ENCODE measurements at regions not wholly inside any gene's neighbourhood (a gene's known extent, or its start where the extent isn't known, plus 50 kb on each side); places are given as distances from the start of the nearest gene placed in this dataset.
A peak's percentile ranks its signal among the peaks of the same experiment; 100 is the strongest.

- H3K27me3 ChIP-seq = no peaks in the 10 kb centered on the region
- TF ChIP-seq POLR2A (IDR thresholded peaks at IDR 0.05) = no peak
- TF ChIP-seq CTCF (IDR thresholded peaks at IDR 0.05) = no peak
- DNase-seq = peak; percentile 25
- 44 to 53% methylated on average over 7 to 8 of the region's 8 CpGs for WGBS, 2 donors
- H3K36me3 ChIP-seq (ENCODE audit: low read depth, missing control alignments) = no peaks in the 10 kb centered on the region
- no peaks in the 10 kb centered on the region for H3K4me1 ChIP-seq
- H3K27ac ChIP-seq = no peak overlapping the region
- intact Hi-C loops (cut with DNase I; ENCODE audit: low total_unique reads) = no loop called here
- H3K9me3 ChIP-seq = no peaks in the 10 kb centered on the region
- H3K4me3 ChIP-seq = no peak overlapping the region
These were observed 96.8 kb downstream of the OR2K2 start for GRCh38 chr9:111232997-111233790.

GRCh38 chr9:111231801-111232580 lies 98.0 kb downstream of the OR2K2 start:
- Histone ChIP-seq H3K27me3 (no peaks in the 10 kb centered on the region), H3K4me1 (no peaks in the 10 kb centered on the region), H3K9me3 (no peaks in the 10 kb centered on the region), H3K4me3 (no peak overlapping the region), H3K27ac (no peak overlapping the region), H3K36me3 (ENCODE audit: low read depth, missing control alignments) (no peaks in the 10 kb centered on the region)
- WGBS, 2 donors = 79 to 80% methylated on average over 3 of the region's 3 CpGs
- no peak for TF ChIP-seq CTCF (IDR thresholded peaks at IDR 0.05)
- TF ChIP-seq POLR2A (IDR thresholded peaks at IDR 0.05) = no peak
- DNase-seq = no peak
- intact Hi-C loops (cut with DNase I; ENCODE audit: low total_unique reads) = no loop called here

- WGBS, 2 donors = 88 to 94% methylated on average over 1 of the region's 1 CpG
- no peak for DNase-seq
- Histone ChIP-seq H3K27ac (no peak overlapping the region), H3K27me3 (no peaks in the 10 kb centered on the region), H3K4me3 (no peak overlapping the region), H3K4me1 (no peaks in the 10 kb centered on the region), H3K36me3 (ENCODE audit: low read depth, missing control alignments) (no peaks in the 10 kb centered on the region), H3K9me3 (no peaks in the 10 kb centered on the region)
- intact Hi-C loops (cut with DNase I; ENCODE audit: low total_unique reads) = no loop called here
- TF ChIP-seq POLR2A (IDR thresholded peaks at IDR 0.05) (no peak), CTCF (IDR thresholded peaks at IDR 0.05) (no peak)
These were observed 107.3 kb downstream of the OR2K2 start for GRCh38 chr9:111222757-111223156.

GRCh38 chr9:111212874-111213273 lies 117.2 kb downstream of the OR2K2 start:
- Histone ChIP-seq H3K4me3 (no peak overlapping the region), H3K9me3 (no peaks in the 10 kb centered on the region), H3K36me3 (ENCODE audit: low read depth, missing control alignments) (no peaks in the 10 kb centered on the region), H3K27ac (no peak overlapping the region), H3K27me3 (no peaks in the 10 kb centered on the region), H3K4me1 (no peaks in the 10 kb centered on the region)
- TF ChIP-seq POLR2A (IDR thresholded peaks at IDR 0.05) = no peak
- no peak for TF ChIP-seq CTCF (IDR thresholded peaks at IDR 0.05)
- WGBS, 2 donors = 83 to 93% methylated on average over 6 of the region's 6 CpGs
- DNase-seq = no peak
- intact Hi-C loops (cut with DNase I; ENCODE audit: low total_unique reads) = no loop called here

Data from testis (tissue), 2 donors.